GM12873 (cell line): ENCODE measurements at regions not wholly inside any gene's neighbourhood (a gene's known extent, or its start where the extent isn't known, plus 50 kb on each side); places are given as distances from the start of the nearest gene placed in this dataset.

Experiments used
- TF ChIP-seq, protein P1 (sequence below): IDR thresholded peaks from 2 replicates; pipeline ENCODE4 v1.5.1; 2012; ENCODE audit warnings: low read depth, mild to moderate bottlenecking, moderate library complexity, low read length, control low read depth; ENCODE audit not compliant: insufficient read depth; ENCODE audit errors: missing control alignments

- TF ChIP-seq, protein P1, sequence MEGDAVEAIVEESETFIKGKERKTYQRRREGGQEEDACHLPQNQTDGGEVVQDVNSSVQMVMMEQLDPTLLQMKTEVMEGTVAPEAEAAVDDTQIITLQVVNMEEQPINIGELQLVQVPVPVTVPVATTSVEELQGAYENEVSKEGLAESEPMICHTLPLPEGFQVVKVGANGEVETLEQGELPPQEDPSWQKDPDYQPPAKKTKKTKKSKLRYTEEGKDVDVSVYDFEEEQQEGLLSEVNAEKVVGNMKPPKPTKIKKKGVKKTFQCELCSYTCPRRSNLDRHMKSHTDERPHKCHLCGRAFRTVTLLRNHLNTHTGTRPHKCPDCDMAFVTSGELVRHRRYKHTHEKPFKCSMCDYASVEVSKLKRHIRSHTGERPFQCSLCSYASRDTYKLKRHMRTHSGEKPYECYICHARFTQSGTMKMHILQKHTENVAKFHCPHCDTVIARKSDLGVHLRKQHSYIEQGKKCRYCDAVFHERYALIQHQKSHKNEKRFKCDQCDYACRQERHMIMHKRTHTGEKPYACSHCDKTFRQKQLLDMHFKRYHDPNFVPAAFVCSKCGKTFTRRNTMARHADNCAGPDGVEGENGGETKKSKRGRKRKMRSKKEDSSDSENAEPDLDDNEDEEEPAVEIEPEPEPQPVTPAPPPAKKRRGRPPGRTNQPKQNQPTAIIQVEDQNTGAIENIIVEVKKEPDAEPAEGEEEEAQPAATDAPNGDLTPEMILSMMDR: no peak
These were observed 232.4 kb downstream of the AEBP2 start for GRCh38 chr12:19671695-19672094.

GRCh38 chr12:19674437-19674836 is 235.1 kb downstream of the AEBP2 start:
- TF ChIP-seq, protein P1: no peak

- TF ChIP-seq, protein P1: no peak
These were observed 236.1 kb downstream of the AEBP2 start for GRCh38 chr12:19675361-19675760.

GRCh38 chr12:19681007-19681406 is 241.7 kb downstream of the AEBP2 start:
- TF ChIP-seq, protein P1: no peak

DNA sequence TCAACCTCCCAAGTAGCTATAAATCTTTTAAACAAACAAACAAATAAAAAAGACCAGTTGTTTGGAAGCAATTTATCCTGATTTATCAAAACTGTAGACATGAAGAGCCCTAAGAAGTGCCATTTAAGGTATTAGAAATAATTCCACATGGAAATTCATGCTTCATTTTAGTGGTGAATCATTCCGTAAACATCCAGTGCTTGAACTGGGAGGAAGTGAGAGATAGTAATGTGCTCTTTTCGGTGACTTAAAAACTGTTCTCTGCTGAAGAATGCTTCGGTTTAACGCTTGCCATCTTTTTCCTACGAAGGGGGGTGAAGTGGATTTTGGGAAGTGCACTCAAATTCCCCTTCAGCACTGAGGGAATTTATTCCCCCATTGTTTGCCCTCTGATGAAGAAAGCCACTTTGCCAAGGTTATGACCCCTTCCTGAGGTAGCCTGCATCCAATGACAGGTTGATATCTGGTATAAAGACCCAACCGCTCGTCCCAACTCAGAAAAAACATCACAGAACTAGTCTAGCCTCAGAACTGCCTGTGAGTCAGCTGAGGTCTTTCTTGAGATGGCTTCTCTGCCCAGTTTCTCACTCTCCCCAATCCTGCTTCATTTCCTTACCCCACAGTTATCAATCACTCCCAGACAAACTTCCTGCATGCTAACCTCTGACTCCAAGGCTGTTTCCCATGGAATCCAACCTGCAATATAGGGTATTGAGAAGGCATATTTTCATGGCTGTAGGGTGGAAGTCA is 244.1 kb downstream of the AEBP2 start:
- TF ChIP-seq, protein P1: no peak

DNA sequence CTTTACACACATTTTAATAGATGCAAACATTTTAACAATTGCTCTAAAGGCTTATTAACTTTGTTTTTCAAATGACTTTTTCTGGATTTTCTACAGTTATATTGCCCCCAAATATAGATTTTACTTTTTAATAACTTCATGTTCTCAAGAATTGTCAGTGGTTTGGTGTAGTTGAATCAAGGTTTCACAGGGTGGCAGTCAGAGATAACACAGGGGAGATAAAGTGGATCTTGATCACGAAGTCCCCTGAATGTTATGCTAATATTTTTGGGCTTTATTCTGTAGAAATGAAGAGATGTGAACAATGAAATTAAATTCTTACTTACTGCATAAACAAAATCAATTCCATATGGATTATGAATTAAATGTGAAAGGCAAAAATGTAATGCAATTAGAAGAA is 248.1 kb downstream of the AEBP2 start:
- TF ChIP-seq, protein P1: no peak

DNA sequence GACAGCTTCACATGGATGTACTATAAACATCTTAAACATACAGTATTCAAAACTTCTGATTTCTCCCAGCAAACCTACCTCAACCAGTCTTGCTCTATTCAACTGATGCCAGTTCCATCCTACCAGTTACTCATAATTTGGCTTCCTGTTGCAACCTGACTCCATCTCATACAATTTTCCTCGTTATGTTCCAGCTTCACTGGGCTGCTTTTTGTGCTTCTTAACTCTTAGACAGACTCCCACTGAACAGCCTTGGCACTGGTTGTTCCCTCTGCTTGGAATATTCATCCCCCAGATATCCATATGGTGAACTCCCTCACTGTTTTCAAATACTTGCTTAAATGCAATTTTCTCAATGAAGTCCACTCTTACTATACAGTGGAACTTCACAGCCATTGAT is 249.2 kb downstream of the AEBP2 start:
- TF ChIP-seq, protein P1: no peak

GRCh38 chr12:19689226-19689625 is 249.9 kb downstream of the AEBP2 start:
- TF ChIP-seq, protein P1: no peak
